Stimulated activated naive CD4-positive, alpha-beta T cell treated with Interleukin-2 at 50 U/mL for 16 hours (primary cell): ENCODE measurements at regions not wholly inside any gene's neighbourhood (a gene's known extent, or its start where the extent isn't known, plus 50 kb on each side); places are given as distances from the start of the nearest gene placed in this dataset.
"Not testable (repeated sequence)": the region's sequence is repeated elsewhere in the genome, so short reads cannot be mapped to it uniquely, and the experiment has no call there.

Experiments
- DNase-seq: peaks from one replicate; lab custom pipeline; 2025; lab: John Stamatoyannopoulos, UW

DNA sequence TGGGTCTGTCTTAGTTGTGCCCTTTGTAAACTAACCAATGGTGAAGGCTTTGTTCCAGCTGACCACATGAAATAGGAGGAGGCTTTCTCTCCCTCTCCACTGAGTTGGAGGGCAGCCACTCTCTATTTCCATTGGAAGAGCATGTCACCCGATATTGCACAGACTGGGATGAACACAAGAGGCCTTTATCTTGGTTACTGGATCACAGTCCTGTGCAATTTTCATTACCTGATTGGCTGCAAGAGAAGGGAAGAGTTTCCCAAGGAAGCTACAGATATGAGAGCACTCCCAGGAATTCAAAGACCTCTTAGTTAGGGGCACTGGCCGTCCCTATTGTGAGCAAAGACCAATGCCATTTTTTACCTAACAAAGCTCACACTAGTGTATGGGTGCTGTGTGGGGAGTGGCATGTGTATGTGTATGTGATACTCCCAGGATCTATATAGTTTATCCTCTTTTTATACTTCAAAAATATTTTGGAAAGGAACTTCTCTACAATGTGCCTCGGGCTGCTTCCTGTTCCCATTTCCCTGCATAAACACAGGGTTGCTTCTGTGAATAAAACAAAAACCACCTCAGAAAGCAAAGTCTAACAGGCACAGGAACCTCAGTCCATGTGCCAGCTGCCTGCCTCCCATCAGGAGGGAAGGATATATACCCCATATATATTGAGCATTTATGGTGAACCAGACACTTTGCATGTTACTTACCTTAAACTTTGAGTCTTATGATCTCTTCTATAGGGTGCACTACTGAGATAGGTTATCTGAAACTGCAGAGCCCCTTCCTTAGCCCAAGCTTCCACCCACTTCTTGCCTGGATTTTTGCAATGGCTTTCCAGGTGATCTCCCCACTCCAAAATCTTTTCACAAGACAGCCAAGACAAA, 126.5 kb downstream of the RASSF10 start:
- no peak for DNase-seq

DNA sequence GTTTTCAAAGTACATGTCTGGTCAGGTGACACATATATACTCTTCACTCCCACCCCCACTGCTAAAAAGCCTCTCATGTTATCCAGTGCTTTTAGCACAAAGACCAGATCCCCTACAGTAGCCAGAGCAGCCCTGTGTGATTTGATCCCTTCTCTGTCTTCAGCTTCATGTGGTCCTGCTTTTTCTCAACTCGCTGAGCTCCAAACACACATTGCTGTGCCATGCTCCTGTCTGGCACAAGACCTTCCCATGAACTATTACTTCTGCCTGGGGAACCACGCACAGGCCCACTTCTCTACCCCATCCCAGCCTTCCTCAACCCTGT, 127.1 kb downstream of the RASSF10 start:
- no peak for DNase-seq

DNA sequence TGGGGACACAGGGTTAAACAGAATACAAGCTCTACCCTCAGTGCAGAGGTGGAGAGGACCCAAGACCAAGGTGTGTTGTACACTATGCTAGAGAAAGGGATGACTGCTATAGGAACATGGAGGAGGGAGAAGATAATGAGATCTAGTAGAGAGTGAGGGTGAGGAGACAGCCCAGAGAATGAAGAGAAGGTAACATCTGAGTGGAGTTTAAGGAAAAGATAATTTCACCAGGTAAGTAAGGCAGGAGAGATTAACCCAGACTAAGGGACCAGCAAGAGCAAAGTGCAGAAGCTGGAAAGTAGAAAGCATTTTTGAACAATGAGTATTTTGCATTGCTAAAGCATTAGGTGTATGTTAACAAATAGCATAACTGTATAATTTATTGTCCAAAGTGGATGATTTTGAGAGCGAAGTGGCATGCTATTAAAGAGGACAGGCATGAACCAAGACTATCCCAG, 128.8 kb downstream of the RASSF10 start:
- DNase-seq = no peak

DNA sequence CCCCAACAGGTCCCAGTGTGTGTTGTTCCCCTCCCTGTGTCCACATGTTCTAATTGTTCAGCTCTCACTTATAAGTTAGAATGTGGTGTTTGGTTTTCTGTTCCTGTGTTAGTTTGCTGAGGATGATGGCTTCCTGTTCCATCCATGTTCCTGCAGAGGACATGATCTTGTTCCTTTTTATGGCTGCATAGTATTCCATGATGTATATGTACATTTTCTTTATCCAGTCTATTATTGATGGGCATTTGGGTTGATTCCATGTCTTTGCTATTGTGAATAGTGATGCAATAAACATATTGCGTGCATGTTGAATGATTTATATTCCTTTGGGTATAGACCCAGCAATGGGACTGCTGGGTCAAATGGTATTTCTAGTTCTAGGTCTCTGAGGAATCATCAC, 130.0 kb downstream of the RASSF10 start:
- not testable (repeated sequence) for DNase-seq

GRCh38 chr11:13140028-13140870, 131.1 kb downstream of the RASSF10 start:
- DNase-seq = no peak

DNA sequence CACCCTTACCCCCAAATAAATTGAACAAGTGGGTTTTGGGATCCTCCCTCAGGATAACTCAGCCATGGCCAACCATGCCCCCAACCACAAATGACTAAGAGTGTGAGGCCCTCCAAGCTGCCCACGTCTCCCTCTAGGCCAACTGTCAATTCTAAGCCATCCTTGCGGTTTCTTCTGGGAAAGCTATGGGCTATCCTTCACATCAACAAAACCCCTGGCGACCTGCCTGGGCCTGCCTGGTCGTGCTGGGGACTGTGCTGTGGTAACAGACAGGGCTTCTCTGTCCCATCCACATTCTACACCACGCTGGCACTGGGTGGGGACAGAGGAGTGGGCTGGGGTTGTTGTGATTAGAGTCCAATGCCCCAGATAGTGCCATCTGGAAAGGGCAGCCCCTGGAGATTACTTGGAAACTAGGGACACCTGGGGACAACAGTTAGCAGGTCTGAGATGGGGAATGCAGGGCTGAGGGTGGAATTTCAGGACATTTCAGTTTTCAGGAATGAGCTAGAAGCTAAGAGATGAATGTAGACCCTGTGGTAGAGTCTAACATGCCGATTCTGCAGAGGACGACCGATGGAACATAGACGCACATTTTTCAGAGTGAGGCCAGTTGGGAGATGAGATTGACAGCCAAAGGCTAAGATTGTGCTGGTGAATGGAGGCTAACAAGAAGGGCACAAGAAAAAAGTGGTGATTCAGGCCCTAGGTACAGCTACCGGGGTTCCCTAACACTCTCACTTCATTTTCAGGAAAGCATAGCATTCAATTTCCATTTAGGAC, 131.9 kb downstream of the RASSF10 start:
- no peak for DNase-seq

DNA sequence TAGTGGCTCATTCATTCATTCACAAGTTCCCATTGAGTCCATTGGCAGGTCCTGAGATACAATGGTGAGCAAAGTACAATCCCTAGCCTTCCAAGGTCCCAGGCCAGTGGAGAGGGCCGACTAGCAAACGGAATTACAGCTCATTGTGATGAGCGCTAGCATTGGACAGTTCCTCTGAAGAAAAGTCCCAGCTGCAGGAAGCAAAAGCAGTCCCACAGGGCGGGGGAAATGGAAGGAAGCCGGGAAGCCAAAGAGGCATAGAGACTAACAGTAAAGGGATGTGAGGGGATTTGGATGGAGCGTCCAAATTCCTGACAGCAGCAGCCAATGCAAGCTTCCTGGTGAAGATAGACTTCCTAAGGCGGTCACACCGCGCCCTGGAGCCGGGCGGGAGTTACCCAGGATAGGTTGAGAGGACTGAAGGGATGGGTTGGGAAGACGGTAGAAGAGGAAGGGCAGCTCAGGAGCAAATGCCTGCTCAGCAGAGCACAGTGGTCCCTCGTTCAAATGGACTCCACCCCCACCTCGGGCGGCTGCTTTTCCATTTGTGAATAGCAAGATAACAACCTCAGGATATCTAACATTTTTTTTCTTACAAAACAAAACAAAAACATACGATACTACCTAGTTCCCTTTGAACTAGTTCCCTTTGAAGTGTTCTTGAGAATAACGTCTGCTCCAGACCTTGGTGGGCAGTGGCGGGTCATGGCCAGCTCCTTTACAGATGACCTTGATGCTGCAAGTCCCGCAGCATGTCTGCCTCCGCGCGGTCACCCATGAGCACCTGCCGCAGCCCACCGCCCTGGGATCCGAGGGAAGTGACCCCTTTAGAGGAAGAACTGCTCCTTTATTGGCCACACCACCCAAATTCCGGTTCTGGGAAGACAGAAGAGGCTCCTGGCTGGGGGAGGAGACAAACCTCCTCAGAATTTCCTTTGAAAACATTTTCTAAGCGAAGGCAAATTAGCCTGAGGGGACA, 132.9 kb downstream of the RASSF10 start:
- DNase-seq = no peak

GRCh38 chr11:13143486-13144297, 133.9 kb upstream of the BMAL1 start:
- no peak for DNase-seq

DNA sequence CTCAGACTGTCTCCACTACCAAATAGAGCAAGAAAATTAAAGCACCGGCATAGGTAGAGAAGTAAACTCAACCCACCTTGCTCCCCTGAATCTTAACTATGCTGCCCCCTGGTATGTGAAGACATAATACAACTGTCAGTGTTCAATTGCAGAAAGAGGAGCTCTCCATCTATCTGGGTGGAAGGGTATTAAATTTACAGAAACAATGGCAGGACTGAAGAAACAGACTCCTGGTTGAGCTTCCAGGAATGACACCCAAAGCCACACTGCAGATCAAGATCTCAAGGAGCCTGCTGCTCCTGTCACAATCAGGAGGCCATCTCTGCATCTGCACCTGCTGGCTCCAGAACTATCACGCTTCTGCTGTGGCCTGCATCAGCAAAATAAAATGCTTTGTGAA, 132.1 kb upstream of the BMAL1 start:
- DNase-seq = no peak

- no peak for DNase-seq
Measured at GRCh38 chr11:13149991-13150390, 127.6 kb upstream of the BMAL1 start.

DNA sequence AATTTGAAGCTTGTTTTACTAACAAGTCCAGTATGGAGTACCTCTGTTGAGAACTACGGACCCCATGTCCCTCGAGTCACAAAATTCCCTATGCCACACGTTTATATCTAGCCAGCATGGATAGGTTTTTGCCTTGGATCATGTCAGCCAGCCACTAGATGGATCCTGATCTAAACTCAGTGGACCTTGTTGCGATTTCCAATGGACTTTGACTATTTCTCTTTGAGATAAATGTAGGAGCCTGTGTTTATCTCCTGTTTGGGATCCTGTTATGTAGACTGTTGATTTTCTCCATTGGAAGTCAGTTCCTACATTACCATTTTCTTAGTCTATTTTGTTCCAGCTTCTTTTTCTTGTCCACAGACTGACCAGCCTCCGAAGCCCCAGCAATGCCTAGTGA, 127.1 kb upstream of the BMAL1 start:
- no peak for DNase-seq

DNA sequence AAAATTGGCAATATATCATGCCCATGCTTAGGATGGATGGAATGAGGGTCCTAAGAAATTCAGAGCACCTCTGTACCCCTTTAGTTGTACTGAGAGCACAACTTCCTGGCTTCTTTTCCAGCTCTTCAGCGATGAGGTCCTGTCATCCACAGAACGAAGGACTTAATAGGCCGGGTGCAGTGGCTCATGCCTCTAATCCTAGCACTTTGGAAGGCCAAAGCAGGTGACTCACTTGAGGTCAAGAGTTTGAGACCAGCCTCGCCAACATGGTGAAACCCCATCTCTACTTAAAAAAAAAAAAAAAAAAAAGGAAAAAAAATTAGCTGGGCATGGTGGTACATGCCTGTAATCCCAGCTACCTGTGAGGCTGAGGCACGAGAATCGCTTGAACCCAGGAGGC, 125.3 kb upstream of the BMAL1 start:
- DNase-seq = no peak

- no peak for DNase-seq
Measured at GRCh38 chr11:13152736-13153541, 124.7 kb upstream of the BMAL1 start.

DNA sequence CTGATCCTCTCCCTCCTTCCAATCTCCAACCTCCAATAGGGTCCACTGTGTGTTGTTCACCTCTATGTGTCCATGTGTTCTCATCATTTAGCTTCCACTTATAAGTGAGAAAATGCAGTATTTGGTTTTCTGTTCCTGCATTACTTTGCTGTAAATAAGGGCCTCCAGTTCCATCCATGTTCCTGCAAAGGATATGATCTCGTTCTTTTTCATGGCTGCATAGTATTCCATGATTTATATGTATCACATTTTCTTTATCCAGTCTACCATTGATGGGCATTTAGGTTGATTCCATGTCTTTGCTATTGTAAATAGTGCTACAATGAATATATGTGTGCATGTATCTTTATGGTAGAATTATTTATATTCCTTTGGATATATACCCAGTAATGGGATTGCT, 123.2 kb upstream of the BMAL1 start:
- not testable (repeated sequence) for DNase-seq

DNA sequence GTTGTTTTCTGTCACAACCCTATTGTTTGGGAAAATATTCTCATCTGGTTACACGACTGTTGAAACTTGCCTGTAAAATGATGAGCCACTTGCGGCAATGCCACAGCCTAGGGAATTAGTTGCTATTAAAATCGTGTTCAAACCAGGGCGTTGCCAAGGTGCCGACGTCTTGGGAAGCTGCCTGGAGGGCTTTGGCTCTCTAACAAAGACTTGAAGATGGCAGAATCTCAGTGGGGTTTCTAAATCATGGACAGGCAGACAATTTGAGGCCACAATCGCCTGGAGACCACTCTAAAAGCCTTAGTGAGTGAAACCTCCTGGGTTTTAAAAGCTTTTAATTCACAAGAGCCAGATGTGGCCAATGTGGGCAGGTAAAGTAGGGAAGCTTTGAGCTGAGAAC, 117.2 kb upstream of the BMAL1 start:
- DNase-seq = no peak

DNA sequence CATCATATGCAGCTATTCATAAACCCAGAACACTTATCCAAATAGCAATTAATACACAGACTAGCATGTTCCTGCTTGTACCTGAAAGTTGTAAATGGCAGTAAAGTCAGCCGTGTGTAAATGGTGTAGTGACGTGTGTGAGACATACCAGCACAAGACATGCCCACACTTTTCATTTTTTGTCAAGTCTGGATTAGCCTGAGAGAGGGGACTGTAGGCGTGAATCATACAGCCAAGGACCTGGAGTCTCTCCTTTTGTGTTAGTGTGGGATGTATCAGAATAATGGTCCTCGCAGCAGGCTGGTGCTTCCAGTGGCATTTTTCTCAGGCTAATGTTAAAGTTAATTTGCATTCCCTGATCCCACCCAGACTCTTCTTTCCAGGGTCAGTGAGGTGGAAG, 116.8 kb upstream of the BMAL1 start:
- no peak for DNase-seq

GRCh38 chr11:13163158-13163557, 114.4 kb upstream of the BMAL1 start:
- DNase-seq = no peak

- DNase-seq = no peak
Measured at GRCh38 chr11:13166036-13166435, 111.6 kb upstream of the BMAL1 start.

GRCh38 chr11:13168271-13168670, 109.3 kb upstream of the BMAL1 start:
- no peak for DNase-seq
